Tibial nerve (tissue), 4 donors: ENCODE measurements at regions not wholly inside any gene's neighbourhood (a gene's known extent, or its start where the extent isn't known, plus 50 kb on each side); places are given as distances from the start of the nearest gene placed in this dataset.

Source experiments
- CTCF ChIP-seq, 5 experiments: fragments of 200-600 bp in 3 of 5; fragments of 450-650 bp in 2 of 5; sonication (generic) in 3 of 5; IDR thresholded peaks; one replicate each; pipeline ENCODE4 v1.5.1; 2016 to 2019; ENCODE audit warnings: antibody characterized with exemption in 5 of 5, mild to moderate bottlenecking in 3 of 5, moderate library complexity in 2 of 5
- EP300 ChIP-seq, 2 donors: sonication (generic); formaldehyde crosslinking; IDR thresholded peaks; one replicate each; pipeline ENCODE4 v1.6.1; 2017; ENCODE audit warnings: antibody characterized with exemption in 2 of 2, mild to moderate bottlenecking in 1 of 2
- POLR2A ChIP-seq, 2 donors: fragments of 450-650 bp; IDR thresholded peaks; one replicate each; pipeline ENCODE4 v1.6.1; 2017; ENCODE audit warnings: antibody characterized with exemption in 2 of 2, mild to moderate bottlenecking in 2 of 2, moderate library complexity in 2 of 2

- TF ChIP-seq CTCF (IDR thresholded peaks at IDR 0.05) (no peak), POLR2A (IDR thresholded peaks at IDR 0.05) (no peak), EP300 (IDR thresholded peaks at IDR 0.05) (no peak)
Observed at GRCh38 chr1:81585371-81585770, 215.4 kb upstream of the ADGRL2 start.
